Chondrocyte (in vitro differentiated cells): ENCODE measurements at regions not wholly inside any gene's neighbourhood (a gene's known extent, or its start where the extent isn't known, plus 50 kb on each side); places are given as distances from the start of the nearest gene placed in this dataset.

Experiments
- DNase-seq: peaks from one replicate; pipeline ENCODE4 v3.0.0; 2021; ENCODE audit warnings: mixed read lengths, low spot score
- H3K27ac Mint-ChIP-seq: one replicate; pipeline ENCODE4 v1.8.0; 2021; ENCODE audit warnings: mild to moderate bottlenecking, moderate library complexity, mixed read lengths; ENCODE audit not compliant: unreplicated experiment
- H3K27me3 Mint-ChIP-seq: 2 replicates; pipeline ENCODE4 v1.8.0; 2021; ENCODE audit warnings: low read depth, mixed read lengths
- H3K36me3 Mint-ChIP-seq: 2 replicates; pipeline ENCODE4 v1.8.0; 2021; ENCODE audit warnings: low read depth, mixed read lengths
- H3K4me1 Mint-ChIP-seq: 2 replicates; pipeline ENCODE4 v1.8.0; 2021; ENCODE audit warnings: low read depth, mild to moderate bottlenecking, mixed read lengths
- H3K4me3 Mint-ChIP-seq: one replicate; pipeline ENCODE4 v1.8.0; 2021; ENCODE audit warnings: mild to moderate bottlenecking, moderate library complexity, mixed read lengths; ENCODE audit not compliant: unreplicated experiment
- H3K9me3 Mint-ChIP-seq: 2 replicates; pipeline ENCODE4 v1.8.0; 2021; ENCODE audit warnings: low read depth, mixed read lengths
- TF ChIP-seq, protein P1 (sequence below): fragments of 200-600 bp; sonication (generic); IDR thresholded peaks from 2 replicates; pipeline ENCODE4 v1.5.0; 2021; ENCODE audit warnings: antibody characterized with exemption, mild to moderate bottlenecking, moderate library complexity

DNA sequence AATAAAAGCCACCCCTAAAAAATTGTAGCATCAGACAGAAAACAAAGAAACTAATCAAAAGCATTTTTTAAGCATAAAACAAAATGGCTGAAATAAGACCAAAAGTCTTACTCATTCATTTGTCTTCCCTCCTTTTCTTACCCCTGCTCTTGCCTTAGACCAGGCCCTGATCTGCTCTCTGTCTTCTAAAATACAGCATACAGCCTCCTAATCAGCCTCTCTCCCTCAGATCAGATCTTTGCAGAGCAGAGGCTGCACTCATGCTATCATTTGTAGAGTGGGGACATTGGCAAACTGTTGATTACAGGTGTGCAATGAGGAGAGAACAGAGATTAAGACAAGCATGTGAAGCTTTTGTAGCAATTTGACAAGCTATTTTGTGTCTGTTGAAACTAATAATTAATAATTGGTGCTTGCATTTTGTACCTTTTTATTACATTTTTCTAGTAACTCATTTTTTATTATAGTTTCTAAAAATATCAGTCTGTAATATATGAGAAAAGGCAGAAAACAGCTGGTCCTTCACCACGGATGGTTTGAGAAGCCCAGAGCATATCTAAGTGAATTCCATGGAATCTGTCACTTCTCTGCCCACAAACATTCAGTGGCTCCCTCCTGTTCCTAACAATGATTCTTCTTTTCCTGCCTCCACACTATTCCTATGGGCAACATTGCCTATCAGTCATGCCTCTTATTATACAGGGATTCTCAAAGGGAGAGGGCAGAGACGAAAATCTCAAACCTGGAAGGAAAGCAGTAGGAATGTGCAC is 286.2 kb upstream of the STT3B start:
- no peaks in the 10 kb centered on the region for H3K4me1 Mint-ChIP-seq
- no peak for DNase-seq
- H3K9me3 Mint-ChIP-seq: no peaks in the 10 kb centered on the region
- H3K36me3 Mint-ChIP-seq: no peaks in the 10 kb centered on the region
- H3K4me3 Mint-ChIP-seq: no peak overlapping the region
- H3K27ac Mint-ChIP-seq: no peak overlapping the region
- no peaks in the 10 kb centered on the region for H3K27me3 Mint-ChIP-seq
- TF ChIP-seq, protein P1, sequence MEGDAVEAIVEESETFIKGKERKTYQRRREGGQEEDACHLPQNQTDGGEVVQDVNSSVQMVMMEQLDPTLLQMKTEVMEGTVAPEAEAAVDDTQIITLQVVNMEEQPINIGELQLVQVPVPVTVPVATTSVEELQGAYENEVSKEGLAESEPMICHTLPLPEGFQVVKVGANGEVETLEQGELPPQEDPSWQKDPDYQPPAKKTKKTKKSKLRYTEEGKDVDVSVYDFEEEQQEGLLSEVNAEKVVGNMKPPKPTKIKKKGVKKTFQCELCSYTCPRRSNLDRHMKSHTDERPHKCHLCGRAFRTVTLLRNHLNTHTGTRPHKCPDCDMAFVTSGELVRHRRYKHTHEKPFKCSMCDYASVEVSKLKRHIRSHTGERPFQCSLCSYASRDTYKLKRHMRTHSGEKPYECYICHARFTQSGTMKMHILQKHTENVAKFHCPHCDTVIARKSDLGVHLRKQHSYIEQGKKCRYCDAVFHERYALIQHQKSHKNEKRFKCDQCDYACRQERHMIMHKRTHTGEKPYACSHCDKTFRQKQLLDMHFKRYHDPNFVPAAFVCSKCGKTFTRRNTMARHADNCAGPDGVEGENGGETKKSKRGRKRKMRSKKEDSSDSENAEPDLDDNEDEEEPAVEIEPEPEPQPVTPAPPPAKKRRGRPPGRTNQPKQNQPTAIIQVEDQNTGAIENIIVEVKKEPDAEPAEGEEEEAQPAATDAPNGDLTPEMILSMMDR: no peak

DNA sequence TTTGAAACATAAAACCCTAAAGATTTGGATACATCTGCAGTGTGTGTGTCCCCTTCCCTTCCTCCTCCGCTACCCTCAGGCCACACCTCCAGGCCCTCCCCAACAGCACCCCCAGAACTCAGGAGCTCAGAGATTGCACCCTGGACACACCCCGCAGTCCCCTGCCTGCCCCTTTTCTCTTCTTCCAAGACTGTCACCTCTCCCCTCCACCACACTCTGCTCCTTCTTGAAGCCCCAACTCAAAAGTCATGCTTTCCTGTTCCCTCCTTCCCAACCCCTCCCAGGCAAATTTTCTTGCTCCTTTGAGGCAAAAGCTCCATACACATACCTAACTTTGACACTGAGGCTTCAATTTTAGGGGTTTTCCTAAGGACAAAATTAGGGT is 285.7 kb upstream of the STT3B start:
- DNase-seq: no peak
- TF ChIP-seq, protein P1: no peak
- Mint-ChIP-seq H3K4me1 (no peaks in the 10 kb centered on the region), H3K4me3 (no peak overlapping the region), H3K27me3 (no peaks in the 10 kb centered on the region), H3K36me3 (no peaks in the 10 kb centered on the region), H3K27ac (no peak overlapping the region), H3K9me3 (no peaks in the 10 kb centered on the region)

DNA sequence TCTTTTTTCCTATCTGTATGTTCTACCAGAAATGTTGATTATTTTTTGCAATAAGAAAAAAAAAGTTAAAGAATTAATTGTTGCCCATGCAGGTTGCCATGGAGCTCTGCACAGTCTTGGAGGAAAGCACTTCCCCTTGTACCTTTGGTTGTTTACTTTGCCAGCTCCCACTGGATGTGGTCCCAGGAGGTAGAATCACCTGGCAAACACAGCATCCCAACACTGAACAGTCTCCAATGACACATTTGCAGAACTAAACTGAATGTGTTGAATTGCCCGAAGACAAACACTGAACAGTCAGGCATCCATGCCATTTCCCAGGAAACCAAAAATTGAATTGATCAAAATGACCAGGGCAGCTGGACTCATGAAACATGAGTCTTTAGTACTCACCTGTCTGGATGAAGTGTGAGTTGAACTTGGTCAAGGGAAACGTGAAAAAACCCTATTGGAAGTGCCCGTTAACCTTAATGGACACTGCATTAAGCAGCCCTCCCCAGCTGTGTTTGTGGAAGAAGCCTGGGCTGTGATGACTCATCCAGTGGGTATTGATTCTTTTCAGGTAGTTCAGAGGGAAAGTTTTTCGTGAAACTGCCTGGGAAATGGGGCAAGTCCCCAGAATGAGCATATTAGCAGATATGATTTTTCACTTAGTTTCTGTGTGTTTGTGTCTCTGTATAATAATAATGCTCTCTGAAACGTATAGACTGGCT is 284.7 kb upstream of the STT3B start:
- H3K36me3 Mint-ChIP-seq: no peaks in the 10 kb centered on the region
- no peak for DNase-seq
- TF ChIP-seq, protein P1: no peak
- H3K4me3 Mint-ChIP-seq: no peak overlapping the region
- H3K4me1 Mint-ChIP-seq: no peaks in the 10 kb centered on the region
- no peak overlapping the region for H3K27ac Mint-ChIP-seq
- H3K27me3 Mint-ChIP-seq: no peaks in the 10 kb centered on the region
- H3K9me3 Mint-ChIP-seq: no peaks in the 10 kb centered on the region

DNA sequence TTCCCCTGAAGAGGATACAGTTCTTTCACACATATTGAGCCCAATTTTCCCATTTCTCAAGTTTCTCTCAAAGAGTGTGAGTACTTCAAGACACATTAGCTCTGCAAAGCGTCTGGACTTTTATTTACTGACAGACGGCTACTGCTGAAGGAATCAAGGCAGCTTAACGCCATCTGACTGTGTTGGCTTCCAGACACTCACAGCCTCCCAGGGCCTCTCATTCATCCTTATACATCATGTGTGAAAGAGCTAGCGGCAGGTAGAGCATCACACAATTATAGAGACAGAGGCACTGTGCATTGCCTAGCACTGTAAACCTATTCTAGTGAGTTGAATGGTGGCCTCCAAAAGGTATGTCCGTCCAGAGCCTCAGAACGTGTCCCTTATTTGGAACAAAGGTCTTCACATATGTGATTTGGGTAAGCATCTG is 284.1 kb upstream of the STT3B start:
- no peaks in the 10 kb centered on the region for H3K36me3 Mint-ChIP-seq
- H3K27me3 Mint-ChIP-seq: no peaks in the 10 kb centered on the region
- H3K27ac Mint-ChIP-seq: no peak overlapping the region
- TF ChIP-seq, protein P1: no peak
- H3K4me3 Mint-ChIP-seq: no peak overlapping the region
- DNase-seq: no peak
- H3K4me1 Mint-ChIP-seq: no peaks in the 10 kb centered on the region
- no peaks in the 10 kb centered on the region for H3K9me3 Mint-ChIP-seq

DNA sequence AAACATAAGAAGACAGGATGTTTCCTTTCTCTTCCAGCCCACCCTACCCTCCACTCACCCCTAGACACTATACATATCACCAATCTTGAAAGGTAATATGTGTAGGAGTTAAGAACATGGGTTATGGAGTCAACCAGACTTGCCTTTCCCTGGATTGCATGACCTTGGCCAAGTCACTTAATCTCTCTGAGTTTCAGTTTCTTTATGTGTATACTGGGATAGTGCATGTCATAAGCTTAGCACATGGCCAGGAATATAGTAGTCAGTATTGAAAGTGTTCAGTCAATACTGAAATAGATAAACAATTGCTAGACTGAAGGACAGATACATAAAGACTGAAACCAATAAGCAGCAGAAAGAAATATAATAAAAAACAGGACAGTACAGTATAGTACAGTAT is 283.2 kb upstream of the STT3B start:
- peaks cover 4% of the 10 kb centered on the region for H3K9me3 Mint-ChIP-seq
- TF ChIP-seq, protein P1: no peak
- DNase-seq: no peak
- no peaks in the 10 kb centered on the region for H3K27me3 Mint-ChIP-seq
- no peaks in the 10 kb centered on the region for H3K4me1 Mint-ChIP-seq
- no peak overlapping the region for H3K27ac Mint-ChIP-seq
- no peak overlapping the region for H3K4me3 Mint-ChIP-seq
- no peaks in the 10 kb centered on the region for H3K36me3 Mint-ChIP-seq
